ENCODE measurements at regions not wholly inside any gene's neighbourhood (a gene's known extent, or its start where the extent isn't known, plus 50 kb on each side); places are given as distances from the start of the nearest gene placed in this dataset.

DNA sequence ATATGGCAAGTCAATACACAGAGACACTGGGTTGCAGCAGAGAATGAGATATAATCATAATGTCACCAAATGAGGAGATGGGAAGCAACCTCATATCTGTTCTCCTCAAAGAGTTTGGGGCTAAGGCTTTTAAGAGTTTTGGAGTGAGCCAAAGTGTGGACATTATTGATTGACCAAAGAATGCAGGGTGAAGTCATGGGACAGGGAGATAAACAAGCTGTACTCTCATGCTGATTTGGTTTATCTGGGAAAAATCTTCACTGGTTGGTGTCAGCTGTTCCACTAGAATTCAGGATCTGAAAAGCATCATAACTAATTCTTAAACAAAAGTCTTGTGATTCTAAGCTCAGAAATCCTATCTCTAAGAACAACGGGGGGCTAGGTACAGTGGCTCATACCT lies 585.9 kb upstream of the NRP1 start:
- TF ChIP-seq, protein P1, sequence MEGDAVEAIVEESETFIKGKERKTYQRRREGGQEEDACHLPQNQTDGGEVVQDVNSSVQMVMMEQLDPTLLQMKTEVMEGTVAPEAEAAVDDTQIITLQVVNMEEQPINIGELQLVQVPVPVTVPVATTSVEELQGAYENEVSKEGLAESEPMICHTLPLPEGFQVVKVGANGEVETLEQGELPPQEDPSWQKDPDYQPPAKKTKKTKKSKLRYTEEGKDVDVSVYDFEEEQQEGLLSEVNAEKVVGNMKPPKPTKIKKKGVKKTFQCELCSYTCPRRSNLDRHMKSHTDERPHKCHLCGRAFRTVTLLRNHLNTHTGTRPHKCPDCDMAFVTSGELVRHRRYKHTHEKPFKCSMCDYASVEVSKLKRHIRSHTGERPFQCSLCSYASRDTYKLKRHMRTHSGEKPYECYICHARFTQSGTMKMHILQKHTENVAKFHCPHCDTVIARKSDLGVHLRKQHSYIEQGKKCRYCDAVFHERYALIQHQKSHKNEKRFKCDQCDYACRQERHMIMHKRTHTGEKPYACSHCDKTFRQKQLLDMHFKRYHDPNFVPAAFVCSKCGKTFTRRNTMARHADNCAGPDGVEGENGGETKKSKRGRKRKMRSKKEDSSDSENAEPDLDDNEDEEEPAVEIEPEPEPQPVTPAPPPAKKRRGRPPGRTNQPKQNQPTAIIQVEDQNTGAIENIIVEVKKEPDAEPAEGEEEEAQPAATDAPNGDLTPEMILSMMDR (IDR thresholded peaks at IDR 0.05; ENCODE audit: control extremely low read depth in 1 of 3, insufficient read depth in 1 of 3, low read depth in 1 of 3, low read length in 3 of 3): no peak
- TF ChIP-seq EP300 (IDR thresholded peaks at IDR 0.05; ENCODE audit: borderline replicate concordance in 1 of 2, low read depth in 2 of 2, low read length in 2 of 2) (no peak), EZH2 (IDR thresholded peaks at IDR 0.05; ENCODE audit: low read depth, low read length, severe bottlenecking) (no peak), PHF8 (conservative IDR thresholded peaks at IDR 0.05; ENCODE audit: low read depth, low read length) (no peak), POU5F1 (IDR thresholded peaks at IDR 0.05; ENCODE audit: low read depth, low read length) (no peak), POLR2A (IDR thresholded peaks at IDR 0.05; ENCODE audit: control extremely low read depth in 1 of 2, low read depth in 2 of 2, low read length in 2 of 2) (no peak), SRF (IDR thresholded peaks at IDR 0.05; ENCODE audit: low read depth, low read length) (no peak), RFX5 (IDR thresholded peaks at IDR 0.05; ENCODE audit: borderline replicate concordance, low read depth, low read length) (no peak), RAD21 (IDR thresholded peaks at IDR 0.05 in 1 of 2, conservative IDR thresholded peaks at IDR 0.05 in 1 of 2; ENCODE audit: low read depth in 2 of 2, low read length in 2 of 2) (no peak), POLR2AphosphoS5 (IDR thresholded peaks at IDR 0.05; ENCODE audit: low read depth, low read length) (no peak), GABPA (IDR thresholded peaks at IDR 0.05; ENCODE audit: borderline replicate concordance, insufficient read depth, low read length) (no peak)
- TF ChIP-seq, protein P2, sequence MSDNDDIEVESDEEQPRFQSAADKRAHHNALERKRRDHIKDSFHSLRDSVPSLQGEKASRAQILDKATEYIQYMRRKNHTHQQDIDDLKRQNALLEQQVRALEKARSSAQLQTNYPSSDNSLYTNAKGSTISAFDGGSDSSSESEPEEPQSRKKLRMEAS (IDR thresholded peaks at IDR 0.05): no peak

Data from H1 (cell line).